ENCODE measurements at regions not wholly inside any gene's neighbourhood (a gene's known extent, or its start where the extent isn't known, plus 50 kb on each side); places are given as distances from the start of the nearest gene placed in this dataset.

DNA sequence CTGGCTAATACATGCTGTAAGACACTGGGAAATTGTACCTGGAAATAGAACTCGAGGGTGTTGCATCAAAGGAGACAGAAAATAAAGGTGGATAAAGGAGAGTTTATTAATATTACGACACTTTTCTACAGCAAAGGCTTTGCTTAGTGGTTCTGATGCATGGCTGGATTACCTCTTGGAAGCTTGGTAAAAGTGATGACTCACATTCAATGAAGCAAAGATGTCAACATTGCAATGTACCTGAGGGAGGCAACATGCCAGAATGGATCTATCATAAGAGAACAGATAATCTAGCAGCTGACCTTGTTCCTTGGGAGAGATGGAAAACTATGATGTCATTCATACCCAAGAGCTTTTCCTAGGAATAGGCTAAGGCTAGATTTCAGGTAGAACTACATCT is 735.1 kb upstream of the DIAPH2 start:
- peak overlapping the region; percentile 44 for H3K27ac ChIP-seq (ENCODE audit: low read length)
- no peaks in the 10 kb centered on the region for H3F3A ChIP-seq (ENCODE audit: low read length, unreplicated experiment)
- ChIA-PET POLR2A (ENCODE audit: unreplicated experiment) (no interaction called here), CTCF (no interaction called here)
- H3K36me3 ChIP-seq (ENCODE audit: low read depth, low read length) = no peaks in the 10 kb centered on the region
- no peaks in the 10 kb centered on the region for H3K9me2 ChIP-seq (replicated peaks; ENCODE audit: low read length)
- TF ChIP-seq, protein P1, sequence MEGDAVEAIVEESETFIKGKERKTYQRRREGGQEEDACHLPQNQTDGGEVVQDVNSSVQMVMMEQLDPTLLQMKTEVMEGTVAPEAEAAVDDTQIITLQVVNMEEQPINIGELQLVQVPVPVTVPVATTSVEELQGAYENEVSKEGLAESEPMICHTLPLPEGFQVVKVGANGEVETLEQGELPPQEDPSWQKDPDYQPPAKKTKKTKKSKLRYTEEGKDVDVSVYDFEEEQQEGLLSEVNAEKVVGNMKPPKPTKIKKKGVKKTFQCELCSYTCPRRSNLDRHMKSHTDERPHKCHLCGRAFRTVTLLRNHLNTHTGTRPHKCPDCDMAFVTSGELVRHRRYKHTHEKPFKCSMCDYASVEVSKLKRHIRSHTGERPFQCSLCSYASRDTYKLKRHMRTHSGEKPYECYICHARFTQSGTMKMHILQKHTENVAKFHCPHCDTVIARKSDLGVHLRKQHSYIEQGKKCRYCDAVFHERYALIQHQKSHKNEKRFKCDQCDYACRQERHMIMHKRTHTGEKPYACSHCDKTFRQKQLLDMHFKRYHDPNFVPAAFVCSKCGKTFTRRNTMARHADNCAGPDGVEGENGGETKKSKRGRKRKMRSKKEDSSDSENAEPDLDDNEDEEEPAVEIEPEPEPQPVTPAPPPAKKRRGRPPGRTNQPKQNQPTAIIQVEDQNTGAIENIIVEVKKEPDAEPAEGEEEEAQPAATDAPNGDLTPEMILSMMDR (conservative IDR thresholded peaks at IDR 0.05; ENCODE audit: low read depth, low read length) = no peak
- TF ChIP-seq EZH2phosphoT487 (IDR thresholded peaks at IDR 0.05; ENCODE audit: borderline replicate concordance, low read length) = no peak
- TF ChIP-seq EZH2 (IDR thresholded peaks at IDR 0.05; ENCODE audit: low read length, unreplicated experiment) = no peak
- no peaks in the 10 kb centered on the region for H4K20me1 ChIP-seq (ENCODE audit: low read length)
- no peak overlapping the region for H2AFZ ChIP-seq (ENCODE audit: low read length)
- no peak overlapping the region for H3K4me3 ChIP-seq (ENCODE audit: low read length)
- DNase-seq = peak; percentile 85
- no TSS peak for BruUV-seq (replicated peaks)
- no peaks in the 10 kb centered on the region for H3K9me3 ChIP-seq (ENCODE audit: low read length)
- H3K79me2 ChIP-seq (ENCODE audit: low read length) = no peaks in the 10 kb centered on the region
- peak; percentile 60 for ATAC-seq
- no peaks in the 10 kb centered on the region for H3K27me3 ChIP-seq (ENCODE audit: low read length)
- peak overlapping the region; percentile 51; the same call in 1 of the 2 replicates for H3K4me2 ChIP-seq (ENCODE audit: low read length)
- H3K4me1 ChIP-seq (ENCODE audit: insufficient read depth, low read length) = peaks cover 22% of the 10 kb centered on the region
- intact Hi-C loops (cut with micrococcal nuclease) = no loop called here
- no peak overlapping the region for H3K9ac ChIP-seq (ENCODE audit: low read length)

DNA sequence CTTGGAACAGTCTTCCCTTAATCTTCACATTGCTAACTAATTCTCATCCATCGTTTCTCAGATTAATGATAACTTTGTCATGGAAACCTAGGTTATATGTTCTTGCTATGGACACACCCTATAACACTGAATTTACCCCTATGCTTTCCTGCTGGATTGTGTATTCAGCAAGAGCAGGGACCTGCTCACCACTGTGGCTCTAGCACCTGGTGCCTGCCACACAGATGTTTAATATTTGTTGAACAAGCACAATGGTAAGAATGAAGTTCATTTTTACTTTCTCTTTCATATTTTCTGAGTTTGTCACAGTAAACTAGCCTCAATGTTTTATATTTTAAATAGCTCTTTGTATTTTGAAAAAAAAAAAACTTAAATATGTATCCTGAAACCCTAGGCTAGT is 734.0 kb upstream of the DIAPH2 start:
- Histone ChIP-seq H3K79me2 (ENCODE audit: low read length) (no peaks in the 10 kb centered on the region), H3K27ac (ENCODE audit: low read length) (no peak overlapping the region), H3K9me2 (replicated peaks; ENCODE audit: low read length) (no peaks in the 10 kb centered on the region), H3K4me2 (ENCODE audit: low read length) (no peak overlapping the region), H2AFZ (ENCODE audit: low read length) (no peak overlapping the region), H3K9me3 (ENCODE audit: low read length) (no peaks in the 10 kb centered on the region), H3K4me1 (ENCODE audit: insufficient read depth, low read length) (peaks cover 16% of the 10 kb centered on the region), H3K9ac (ENCODE audit: low read length) (no peak overlapping the region), H3F3A (ENCODE audit: low read length, unreplicated experiment) (no peaks in the 10 kb centered on the region), H3K36me3 (ENCODE audit: low read depth, low read length) (no peaks in the 10 kb centered on the region), H3K27me3 (ENCODE audit: low read length) (no peaks in the 10 kb centered on the region), H3K4me3 (ENCODE audit: low read length) (no peak overlapping the region), H4K20me1 (ENCODE audit: low read length) (no peaks in the 10 kb centered on the region)
- TF ChIP-seq, protein P1 (conservative IDR thresholded peaks at IDR 0.05; ENCODE audit: low read depth, low read length) = no peak
- TF ChIP-seq EZH2phosphoT487 (IDR thresholded peaks at IDR 0.05; ENCODE audit: borderline replicate concordance, low read length) (no peak), EZH2 (IDR thresholded peaks at IDR 0.05; ENCODE audit: low read length, unreplicated experiment) (no peak)
- intact Hi-C loops (cut with micrococcal nuclease) = no loop called here
- BruUV-seq (replicated peaks) = no TSS peak
- ATAC-seq (no peak), DNase-seq (no peak)
- CTCF ChIA-PET = no interaction called here
- POLR2A ChIA-PET (ENCODE audit: unreplicated experiment) = interaction anchor here (0.6 kb wide), 1 partner anchor 54 kb away, joined by 4 read pairs; no protein-coding TSS in a partner anchor

DNA sequence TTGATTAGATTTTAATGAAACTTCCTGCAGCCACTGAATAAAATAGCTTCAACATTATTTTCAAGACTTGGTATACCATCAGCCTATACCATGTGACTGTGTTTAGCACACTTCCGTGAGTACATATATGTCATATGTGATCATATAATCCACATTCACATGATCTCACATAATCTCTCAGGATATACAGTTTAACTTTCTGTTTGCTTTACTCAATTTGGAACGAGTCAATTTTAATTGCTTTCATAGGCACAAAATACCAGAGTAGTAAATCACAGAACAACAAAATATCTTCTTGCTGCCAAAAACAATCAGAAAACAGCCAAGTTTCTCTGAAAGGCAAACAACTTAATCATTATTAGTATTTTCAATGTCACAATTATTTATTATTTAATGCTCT is 731.1 kb upstream of the DIAPH2 start:
- no peaks in the 10 kb centered on the region for H3F3A ChIP-seq (ENCODE audit: low read length, unreplicated experiment)
- H2AFZ ChIP-seq (ENCODE audit: low read length) = no peak overlapping the region
- POLR2A ChIA-PET (ENCODE audit: unreplicated experiment) = no interaction called here
- peaks cover 11% of the 10 kb centered on the region for H3K4me1 ChIP-seq (ENCODE audit: insufficient read depth, low read length)
- no peaks in the 10 kb centered on the region for H3K27me3 ChIP-seq (ENCODE audit: low read length)
- H3K9ac ChIP-seq (ENCODE audit: low read length) = no peak overlapping the region
- no peaks in the 10 kb centered on the region for H3K9me3 ChIP-seq (ENCODE audit: low read length)
- peak; percentile 53 for ATAC-seq
- CTCF ChIA-PET = no interaction called here
- TF ChIP-seq EZH2phosphoT487 (IDR thresholded peaks at IDR 0.05; ENCODE audit: borderline replicate concordance, low read length) = no peak
- TF ChIP-seq EZH2 (IDR thresholded peaks at IDR 0.05; ENCODE audit: low read length, unreplicated experiment) = no peak
- no peaks in the 10 kb centered on the region for H3K9me2 ChIP-seq (replicated peaks; ENCODE audit: low read length)
- intact Hi-C loops (cut with micrococcal nuclease) = no loop called here
- no peak overlapping the region for H3K4me3 ChIP-seq (ENCODE audit: low read length)
- no peak overlapping the region for H3K4me2 ChIP-seq (ENCODE audit: low read length)
- H4K20me1 ChIP-seq (ENCODE audit: low read length) = no peaks in the 10 kb centered on the region
- H3K79me2 ChIP-seq (ENCODE audit: low read length) = no peaks in the 10 kb centered on the region
- BruUV-seq (replicated peaks) = no TSS peak
- DNase-seq = peak; percentile 24
- no peak overlapping the region for H3K27ac ChIP-seq (ENCODE audit: low read length)
- H3K36me3 ChIP-seq (ENCODE audit: low read depth, low read length) = no peaks in the 10 kb centered on the region
